ENCODE measurements at regions not wholly inside any gene's neighbourhood (a gene's known extent, or its start where the extent isn't known, plus 50 kb on each side); places are given as distances from the start of the nearest gene placed in this dataset.

GRCh38 chr1:82452096-82452495 is 651.4 kb downstream of the ADGRL2 start:
- no peaks in the 10 kb centered on the region for H3K79me2 ChIP-seq
- H3K36me3 ChIP-seq (ENCODE audit: control insufficient read depth, insufficient read depth, low read length) = no peaks in the 10 kb centered on the region
- no peak overlapping the region for H3K27ac ChIP-seq
- H2AFZ ChIP-seq = no peak overlapping the region
- no peaks in the 10 kb centered on the region for H3K4me1 ChIP-seq
- no peaks in the 10 kb centered on the region for H3K9me3 ChIP-seq (ENCODE audit: control insufficient read depth, low read length)
- TF ChIP-seq CTCF (IDR thresholded peaks at IDR 0.05) = no peak
- no peak overlapping the region for H3K4me3 ChIP-seq (ENCODE audit: low read depth, low read length)
- no peak overlapping the region for H3K4me2 ChIP-seq (ENCODE audit: low read length)
- no peak overlapping the region for H3K9ac ChIP-seq
- no peaks in the 10 kb centered on the region for H3K27me3 ChIP-seq (ENCODE audit: control insufficient read depth, insufficient read depth, low read length)

- no peaks in the 10 kb centered on the region for H3K36me3 ChIP-seq (ENCODE audit: control insufficient read depth, insufficient read depth, low read length)
- H3K4me2 ChIP-seq (ENCODE audit: low read length) = no peak overlapping the region
- H3K79me2 ChIP-seq = no peaks in the 10 kb centered on the region
- H3K27ac ChIP-seq = no peak overlapping the region
- H3K27me3 ChIP-seq (ENCODE audit: control insufficient read depth, insufficient read depth, low read length) = no peaks in the 10 kb centered on the region
- no peaks in the 10 kb centered on the region for H3K4me1 ChIP-seq
- H2AFZ ChIP-seq = no peak overlapping the region
- no peak overlapping the region for H3K4me3 ChIP-seq (ENCODE audit: low read depth, low read length)
- no peak for TF ChIP-seq CTCF (IDR thresholded peaks at IDR 0.05)
- no peak overlapping the region for H3K9ac ChIP-seq
- H3K9me3 ChIP-seq (ENCODE audit: control insufficient read depth, low read length) = no peaks in the 10 kb centered on the region
These were observed 650.5 kb downstream of the ADGRL2 start for GRCh38 chr1:82451191-82451590.

- no peak overlapping the region for H3K4me3 ChIP-seq (ENCODE audit: low read depth, low read length)
- no peak overlapping the region for H3K9ac ChIP-seq
- H3K4me2 ChIP-seq (ENCODE audit: low read length) = no peak overlapping the region
- H3K9me3 ChIP-seq (ENCODE audit: control insufficient read depth, low read length) = no peaks in the 10 kb centered on the region
- H3K36me3 ChIP-seq (ENCODE audit: control insufficient read depth, insufficient read depth, low read length) = no peaks in the 10 kb centered on the region
- no peak overlapping the region for H3K27ac ChIP-seq
- H3K27me3 ChIP-seq (ENCODE audit: control insufficient read depth, insufficient read depth, low read length) = no peaks in the 10 kb centered on the region
- no peaks in the 10 kb centered on the region for H3K4me1 ChIP-seq
- TF ChIP-seq CTCF (IDR thresholded peaks at IDR 0.05) = no peak
- no peak overlapping the region for H2AFZ ChIP-seq
- no peaks in the 10 kb centered on the region for H3K79me2 ChIP-seq
These were observed 648.8 kb downstream of the ADGRL2 start for GRCh38 chr1:82449506-82450057.

GRCh38 chr1:82446955-82447354 is 646.2 kb downstream of the ADGRL2 start:
- Histone ChIP-seq H3K4me2 (ENCODE audit: low read length) (no peak overlapping the region), H3K4me3 (ENCODE audit: low read depth, low read length) (no peak overlapping the region), H3K79me2 (no peaks in the 10 kb centered on the region), H3K4me1 (no peaks in the 10 kb centered on the region), H3K36me3 (ENCODE audit: control insufficient read depth, insufficient read depth, low read length) (no peaks in the 10 kb centered on the region), H3K9me3 (ENCODE audit: control insufficient read depth, low read length) (no peaks in the 10 kb centered on the region), H3K27me3 (ENCODE audit: control insufficient read depth, insufficient read depth, low read length) (no peaks in the 10 kb centered on the region), H2AFZ (no peak overlapping the region), H3K27ac (no peak overlapping the region), H3K9ac (no peak overlapping the region)
- TF ChIP-seq CTCF (IDR thresholded peaks at IDR 0.05) = no peak

- no peaks in the 10 kb centered on the region for H3K79me2 ChIP-seq
- no peak overlapping the region for H3K4me3 ChIP-seq (ENCODE audit: low read depth, low read length)
- H2AFZ ChIP-seq = no peak overlapping the region
- H3K9ac ChIP-seq = no peak overlapping the region
- H3K36me3 ChIP-seq (ENCODE audit: control insufficient read depth, insufficient read depth, low read length) = no peaks in the 10 kb centered on the region
- H3K27me3 ChIP-seq (ENCODE audit: control insufficient read depth, insufficient read depth, low read length) = no peaks in the 10 kb centered on the region
- H3K4me2 ChIP-seq (ENCODE audit: low read length) = no peak overlapping the region
- no peak overlapping the region for H3K27ac ChIP-seq
- TF ChIP-seq CTCF (IDR thresholded peaks at IDR 0.05) = no peak
- H3K4me1 ChIP-seq = no peaks in the 10 kb centered on the region
- no peaks in the 10 kb centered on the region for H3K9me3 ChIP-seq (ENCODE audit: control insufficient read depth, low read length)
These were observed 645.5 kb downstream of the ADGRL2 start for GRCh38 chr1:82446236-82446635.

All from parathyroid adenoma (tissue), 2 donors.